CD14-positive monocyte (primary cell): ENCODE measurements at regions not wholly inside any gene's neighbourhood (a gene's known extent, or its start where the extent isn't known, plus 50 kb on each side); places are given as distances from the start of the nearest gene placed in this dataset.

ENCODE experiments used
- DNase-seq, 3 donors: peaks; one replicate each; pipeline ENCODE4 v3.0.0-alpha.2; 2011 to 2022
- H2AFZ ChIP-seq: 2 replicates; pipeline ENCODE4 v1.6.0; 2012; ENCODE audit warnings: mild to moderate bottlenecking, low read depth, low read length, inconsistent platforms; ENCODE audit not compliant: insufficient read depth, poor library complexity, severe bottlenecking
- H3K27ac ChIP-seq, 2 donors: 1 replicate in 1 of 2; 2 replicates in 1 of 2; pipeline ENCODE4 v1.5.1; 2012 to 2013; ENCODE audit warnings: low read length in 2 of 2, control low read depth in 1 of 2, inconsistent platforms in 1 of 2, low read depth in 1 of 2, mild to moderate bottlenecking in 1 of 2
- H3K27me3 ChIP-seq, 2 donors: one replicate each; pipeline versions ENCODE4 v1.6.0 to v1.6.1; 2011 to 2013; ENCODE audit warnings: low read length in 2 of 2; ENCODE audit not compliant: control insufficient read depth in 2 of 2, insufficient read depth in 2 of 2
- H3K36me3 ChIP-seq, 2 donors: replicated peaks in 1 of 2; 1 replicate in 1 of 2; 2 replicates in 1 of 2; pipeline versions ENCODE4 v1.5.1 to v1.6.1; 2012 to 2013; ENCODE audit warnings: low read length in 2 of 2, control low read depth in 1 of 2, inconsistent platforms in 1 of 2, mild to moderate bottlenecking in 1 of 2; ENCODE audit not compliant: insufficient read depth in 2 of 2, control insufficient read depth in 1 of 2
- H3K4me1 ChIP-seq, 2 donors: 1 replicate in 1 of 2; 2 replicates in 1 of 2; pipeline versions ENCODE4 v1.5.1 to v1.6.1; 2012 to 2013; ENCODE audit warnings: low read length in 2 of 2, control low read depth in 1 of 2, inconsistent platforms in 1 of 2, mild to moderate bottlenecking in 1 of 2, moderate library complexity in 1 of 2; ENCODE audit not compliant: insufficient read depth in 2 of 2, control insufficient read depth in 1 of 2
- H3K4me2 ChIP-seq: replicated peaks from 2 replicates; pipeline ENCODE3; 2012; ENCODE audit warnings: low read length, moderate library complexity, mild to moderate bottlenecking; ENCODE audit not compliant: poor library complexity, severe bottlenecking; ENCODE audit errors: extremely low read depth
- H3K4me3 ChIP-seq, 3 experiments: fragments of 200-600 bp in 1 of 3; sonication (generic) in 1 of 3; replicated peaks in 1 of 3; 1 replicate in 2 of 3; 2 replicates in 1 of 3; pipeline ENCODE4 v1.5.1; 2011 to 2013; ENCODE audit warnings: low read length in 3 of 3, mild to moderate bottlenecking in 3 of 3, control low read depth in 2 of 3, low read depth in 2 of 3, inconsistent platforms in 1 of 3, moderate library complexity in 1 of 3
- H3K79me2 ChIP-seq: 2 replicates; pipeline ENCODE4 v1.6.0; 2012; ENCODE audit warnings: mild to moderate bottlenecking, control low read depth, inconsistent platforms, low read length, moderate library complexity; ENCODE audit not compliant: insufficient read depth
- H3K9ac ChIP-seq: 2 replicates; pipeline ENCODE4 v1.6.0; 2017; ENCODE audit warnings: low read length, mild to moderate bottlenecking; ENCODE audit not compliant: insufficient read depth, poor library complexity, severe bottlenecking
- H3K9me3 ChIP-seq, 2 donors: replicated peaks in 1 of 2; 1 replicate in 1 of 2; 2 replicates in 1 of 2; pipeline versions ENCODE4 v1.5.1 to v1.6.1; 2012 to 2013; ENCODE audit warnings: low read length in 2 of 2, control low read depth in 1 of 2; ENCODE audit not compliant: control insufficient read depth in 1 of 2, insufficient read depth in 1 of 2
- H4K20me1 ChIP-seq: 2 replicates; pipeline ENCODE4 v1.6.0; 2012; ENCODE audit warnings: mild to moderate bottlenecking, low read length, control low read depth, moderate library complexity; ENCODE audit not compliant: insufficient read depth
- H3K27ac Mint-ChIP-seq, 7 donors: one replicate each; pipeline ENCODE4 v1.8.0; 2020; ENCODE audit warnings: mild to moderate bottlenecking in 7 of 7, mixed read lengths in 7 of 7, moderate library complexity in 6 of 7, inconsistent platforms in 2 of 7
- H3K27me3 Mint-ChIP-seq, 3 donors: one replicate each; pipeline ENCODE4 v1.8.0; 2021 to 2022; ENCODE audit warnings: low read depth in 3 of 3, mild to moderate bottlenecking in 3 of 3, mixed read lengths in 3 of 3, moderate library complexity in 3 of 3, inconsistent platforms in 1 of 3
- H3K36me3 Mint-ChIP-seq, 2 donors: one replicate each; pipeline ENCODE4 v1.8.0; 2020; ENCODE audit warnings: mixed read lengths in 2 of 2, inconsistent platforms in 1 of 2, mild to moderate bottlenecking in 1 of 2
- H3K4me1 Mint-ChIP-seq: one replicate; pipeline ENCODE4 v1.8.0; 2020; ENCODE audit warnings: mild to moderate bottlenecking, mixed read lengths
- H3K4me3 Mint-ChIP-seq, 2 donors: one replicate each; pipeline ENCODE4 v1.8.0; 2020; ENCODE audit warnings: mild to moderate bottlenecking in 2 of 2, mixed read lengths in 2 of 2, moderate library complexity in 1 of 2
- H3K9me3 Mint-ChIP-seq, 7 donors: one replicate each; pipeline ENCODE4 v1.8.0; 2020 to 2022; ENCODE audit warnings: mixed read lengths in 7 of 7, mild to moderate bottlenecking in 6 of 7, moderate library complexity in 6 of 7, inconsistent platforms in 2 of 7
- CTCF ChIP-seq: fragments of 200-600 bp; IDR thresholded peaks from one replicate; pipeline ENCODE4 v1.8.0; 2022; ENCODE audit warnings: antibody characterized with exemption, mild to moderate bottlenecking
- WGBS: methylation state at CpG from one replicate; pipeline ENCODE4 v1.1.5; 2013; ENCODE audit warnings: missing lambda C conversion rate; ENCODE audit not compliant: insufficient coverage; 5-methylcytosine and 5-hydroxymethylcytosine counted together
- intact Hi-C, 2 donors: fragments of 100-400 bp; cut with micrococcal nuclease; formaldehyde crosslinking; loops; one replicate each; pipeline versions ENCODE4 v1.15.0 to v1.15.1; 2023

- no peak overlapping the region for H3K27ac Mint-ChIP-seq
- no peak overlapping the region for H3K27ac ChIP-seq
Observed at GRCh38 chr3:104816716-104817115, 550.0 kb upstream of the ALCAM start.

GRCh38 chr3:104819333-104819732, 547.4 kb upstream of the ALCAM start:
- Histone ChIP-seq H2AFZ (no peak overlapping the region), H3K4me3 (no peak overlapping the region), H3K9ac (no peak overlapping the region), H3K9me3 (peaks cover 18 to 19% of the 10 kb centered on the region in 2 donors), H3K79me2 (no peaks in the 10 kb centered on the region), H3K36me3 (no peaks in the 10 kb centered on the region), H3K27me3 (no peaks in the 10 kb centered on the region), H3K4me1 (no peaks in the 10 kb centered on the region), H3K27ac (no peak overlapping the region), H4K20me1 (no peaks in the 10 kb centered on the region), H3K4me2 (no peak overlapping the region)
- H3K4me1 Mint-ChIP-seq = no peaks in the 10 kb centered on the region
- TF ChIP-seq CTCF = no peak
- no peak overlapping the region for H3K27ac Mint-ChIP-seq
- no peak for DNase-seq
- H3K36me3 Mint-ChIP-seq = no peaks in the 10 kb centered on the region
- no CpG with 5 or more reads among the region's 2 CpGs for WGBS
- H3K27me3 Mint-ChIP-seq = peaks cover 0 to 2% (median 0%) of the 10 kb centered on the region in 3 donors
- H3K4me3 Mint-ChIP-seq = no peak overlapping the region
- peaks cover 6 to 24% (median 12%) of the 10 kb centered on the region in 7 donors for H3K9me3 Mint-ChIP-seq
- intact Hi-C loops = no loop called here

More at GRCh38 chr3:104816716-104817115, 550.0 kb upstream of the ALCAM start:
- Mint-ChIP-seq H3K4me1 (no peaks in the 10 kb centered on the region), H3K36me3 (no peaks in the 10 kb centered on the region), H3K27me3 (peaks cover 0 to 2% (median 0%) of the 10 kb centered on the region in 3 donors), H3K9me3 (peaks cover 0 to 8% (median 6%) of the 10 kb centered on the region in 7 donors), H3K4me3 (no peak overlapping the region)
- TF ChIP-seq CTCF = no peak
- Histone ChIP-seq H3K9me3 (peaks cover 6 to 14% of the 10 kb centered on the region in 2 donors), H2AFZ (no peak overlapping the region), H3K79me2 (no peaks in the 10 kb centered on the region), H3K27me3 (no peaks in the 10 kb centered on the region), H3K4me2 (no peak overlapping the region), H3K4me3 (no peak overlapping the region), H3K9ac (no peak overlapping the region), H3K36me3 (no peaks in the 10 kb centered on the region), H3K4me1 (no peaks in the 10 kb centered on the region), H4K20me1 (no peaks in the 10 kb centered on the region)
- no CpG with 5 or more reads among the region's 1 CpG for WGBS
- DNase-seq = no peak
- intact Hi-C loops = no loop called here
